Caki2 (cell line): ENCODE measurements at regions not wholly inside any gene's neighbourhood (a gene's known extent, or its start where the extent isn't known, plus 50 kb on each side); places are given as distances from the start of the nearest gene placed in this dataset.
"Not testable (repeated sequence)": the region's sequence is repeated elsewhere in the genome, so short reads cannot be mapped to it uniquely, and the experiment has no call there.

Experiments
- DNase-seq: peaks from one replicate; pipeline ENCODE4 v3.0.0-alpha.2; 2015; ENCODE audit warnings: low read depth
- in situ Hi-C: cut with HindIII; loops from 2 replicates; pipeline ENCODE4 v1.10.0; 2016; ENCODE audit warnings: low sequenced_read_pairs, low pct_unique_long_range_greater_than_20kb, mixed read lengths

DNA sequence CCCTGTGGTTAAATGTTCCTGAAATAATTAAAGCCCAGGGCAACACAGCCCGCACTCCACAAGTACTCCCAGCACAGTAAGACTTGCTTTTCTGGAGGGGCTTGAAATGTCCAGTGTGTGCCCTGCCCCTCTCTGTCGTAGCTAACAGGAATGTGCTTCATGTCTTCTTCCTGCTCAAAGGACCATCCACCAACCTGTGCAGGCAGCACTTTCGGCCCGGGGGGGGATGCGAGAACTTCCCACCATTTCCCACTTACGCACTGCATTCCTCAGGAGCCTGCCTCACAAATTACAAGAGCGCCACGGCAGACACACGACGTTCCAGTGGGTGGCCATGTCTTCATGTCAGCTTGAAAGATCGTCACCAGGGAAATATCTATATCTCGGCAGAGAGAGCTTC, 70.3 kb upstream of the CLEC6A start:
- in situ Hi-C loops, DNase-seq: not testable (repeated sequence)

DNA sequence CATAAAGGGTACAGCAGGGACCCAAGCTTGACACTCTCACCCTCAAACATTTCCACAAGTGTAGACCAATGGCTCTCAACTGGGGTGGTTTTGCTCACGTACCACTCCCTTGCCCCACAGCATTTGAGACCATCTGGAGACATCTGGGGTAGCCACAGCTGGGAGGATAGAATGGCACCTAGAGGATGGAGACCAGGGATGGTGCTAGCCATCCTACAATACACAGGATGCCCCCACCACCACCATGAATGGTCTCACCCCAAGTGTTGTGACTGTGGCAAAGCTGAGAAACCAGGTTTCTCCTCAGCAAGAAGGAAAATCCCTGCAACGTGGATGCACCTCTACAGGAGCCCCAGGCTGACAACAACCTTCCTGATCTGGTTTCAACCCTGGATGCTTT, 69.1 kb upstream of the CLEC6A start:
- DNase-seq, in situ Hi-C loops: not testable (repeated sequence)

DNA sequence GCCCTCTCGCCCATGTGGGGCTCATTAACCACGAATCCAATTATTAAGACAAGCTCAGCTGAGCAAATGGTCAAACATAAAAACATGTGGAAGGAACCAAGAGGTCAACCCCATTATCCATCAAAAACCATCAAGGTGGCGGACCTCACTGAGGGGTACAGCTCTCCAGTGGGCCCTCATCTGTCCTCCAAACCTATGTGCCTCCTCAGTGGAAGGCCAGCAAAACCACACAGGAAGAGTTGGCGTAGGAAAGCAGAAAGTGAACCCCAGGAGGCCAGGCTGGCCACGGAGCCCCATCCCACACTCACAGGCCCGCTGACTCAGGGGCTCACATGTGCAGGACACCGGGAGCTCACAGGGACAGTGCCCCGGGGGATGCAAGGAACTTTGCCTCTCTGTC, 66.5 kb upstream of the CLEC6A start:
- DNase-seq, in situ Hi-C loops: not testable (repeated sequence)

DNA sequence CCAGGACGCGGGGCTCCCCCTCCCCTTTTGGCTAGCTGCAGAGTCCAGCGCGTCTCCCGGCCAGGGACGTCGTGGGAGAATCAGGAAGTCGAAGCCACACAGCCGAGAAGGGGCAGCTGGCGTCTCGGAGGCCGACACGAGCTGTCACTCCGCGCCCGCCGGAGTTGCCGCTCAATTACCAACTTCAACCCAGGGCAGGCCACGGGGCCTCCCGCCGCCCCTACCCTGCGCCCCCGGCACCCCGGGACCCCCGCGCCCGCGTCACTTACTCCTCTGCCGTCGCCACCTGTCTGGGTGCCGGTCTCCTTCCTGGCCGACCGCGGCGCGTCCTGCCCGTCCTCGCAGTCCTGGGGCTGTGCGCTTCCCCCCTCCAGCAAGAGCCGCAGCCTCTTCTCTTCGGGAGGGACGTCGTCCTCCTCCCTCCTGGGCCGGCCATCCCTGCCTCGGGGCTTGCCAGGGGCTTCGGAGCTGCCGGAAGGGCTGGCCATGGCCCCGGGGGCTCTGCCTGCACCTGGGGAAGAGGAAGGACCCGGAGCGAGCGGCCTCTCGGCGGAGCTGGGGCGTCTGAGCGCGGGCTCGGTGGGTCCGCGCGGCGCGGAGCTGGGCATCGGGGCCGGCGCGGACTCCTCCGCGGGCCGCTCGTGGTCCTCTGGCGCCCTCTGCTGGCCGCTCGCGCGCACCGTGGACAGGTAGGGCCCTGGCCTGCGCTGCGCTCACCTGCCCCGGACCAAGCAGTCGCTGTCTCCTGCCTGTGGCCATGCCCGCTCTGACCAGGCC, 65.6 kb upstream of the CLEC6A start:
- in situ Hi-C loops, result not testable (repeated sequence)

DNA sequence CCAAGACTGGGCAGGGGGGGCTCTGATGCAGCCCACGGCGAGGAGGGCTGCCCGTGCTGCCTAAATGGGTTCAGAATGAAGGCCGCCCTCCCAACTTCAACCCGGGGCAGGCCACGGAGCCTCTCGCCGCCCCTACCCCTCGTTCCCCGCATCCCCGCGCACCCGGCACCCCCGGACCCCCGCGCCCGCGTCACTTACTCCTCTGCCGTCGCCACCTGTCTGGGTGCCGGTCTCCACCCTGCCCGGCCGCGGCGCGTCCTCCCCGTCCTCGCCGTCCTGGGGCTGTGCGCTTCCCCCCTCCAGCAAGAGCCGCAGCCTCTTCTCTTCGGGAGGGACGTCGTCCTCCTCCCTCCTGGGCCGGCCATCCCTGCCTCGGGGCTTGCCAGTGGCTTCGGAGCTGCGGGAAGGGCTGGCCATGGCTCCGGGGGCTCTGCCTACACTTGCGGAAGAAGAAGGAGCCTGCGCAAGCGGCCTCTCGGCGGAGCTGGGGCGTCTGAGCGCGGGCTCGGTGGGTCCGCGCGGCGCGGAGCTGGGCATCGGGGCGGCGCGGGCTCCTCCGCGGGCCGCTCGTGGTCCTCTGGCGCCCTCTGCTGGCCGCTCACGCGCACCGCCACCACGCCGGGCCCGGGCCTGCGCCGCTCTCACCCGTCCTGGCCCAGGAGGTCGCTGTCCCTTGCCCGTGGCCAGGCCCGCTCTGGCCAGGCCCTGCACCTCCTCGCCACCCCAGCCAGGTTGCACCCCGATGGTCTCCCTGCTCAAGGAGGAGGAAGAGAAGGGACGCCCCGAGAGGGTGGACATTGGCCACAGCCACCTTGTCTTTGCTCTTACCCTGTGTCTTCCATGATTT, 59.3 kb upstream of the CLEC6A start:
- peak; percentile 65 for DNase-seq
- in situ Hi-C loops, result not testable (repeated sequence)

More for the DNA sequence above, 65.6 kb upstream of the CLEC6A start:
- peak; percentile 35 for DNase-seq

DNA sequence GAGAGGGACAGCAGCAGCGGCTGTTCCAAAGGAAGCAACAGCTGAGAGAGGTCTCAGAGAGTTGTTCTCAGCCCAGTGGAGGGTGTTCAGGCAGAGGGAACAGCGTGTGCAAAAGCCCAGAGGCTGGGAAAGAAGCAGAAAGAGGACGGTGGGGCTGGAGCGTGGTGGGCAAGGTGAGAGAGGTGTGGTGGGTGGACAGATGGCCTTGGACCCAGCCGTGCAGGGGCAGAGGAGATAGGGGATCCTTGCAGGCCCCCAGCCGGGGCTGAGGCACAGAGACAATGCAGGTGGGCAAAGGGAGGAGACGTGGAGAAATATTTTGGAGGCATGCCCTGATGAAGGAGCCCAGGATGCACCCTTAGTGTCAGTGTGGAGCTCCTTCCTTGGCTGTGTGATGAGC, 58.4 kb upstream of the CLEC6A start:
- in situ Hi-C loops, result not testable (repeated sequence)

DNA sequence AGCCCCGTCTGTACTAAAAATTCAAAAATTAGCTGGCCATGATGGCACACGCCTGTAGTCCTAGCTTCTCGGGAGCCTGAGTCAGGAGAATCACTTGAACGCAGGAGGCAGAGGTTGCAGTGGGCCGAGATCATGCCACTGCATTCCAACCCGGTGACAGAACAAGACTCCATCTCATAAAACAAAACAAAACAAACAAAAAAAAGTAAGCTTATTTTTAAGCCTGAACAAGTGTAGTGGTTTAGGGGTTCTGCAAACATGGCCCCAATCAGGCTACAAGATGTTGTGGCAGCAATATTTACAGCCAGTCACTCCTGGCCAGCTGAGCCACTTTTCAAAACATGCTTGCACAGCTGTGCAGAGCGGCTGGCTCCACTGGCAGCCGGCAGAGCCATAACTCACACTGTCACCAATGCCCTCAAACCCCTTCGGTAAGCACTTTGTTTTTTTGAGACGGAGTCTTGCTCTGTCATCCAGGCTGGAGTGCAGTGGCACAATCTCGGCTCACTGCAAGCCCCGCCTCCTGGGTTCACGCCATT, 56.2 kb upstream of the CLEC6A start:
- DNase-seq, in situ Hi-C loops: not testable (repeated sequence)

More for the DNA sequence above, 58.4 kb upstream of the CLEC6A start:
- DNase-seq, result not testable (repeated sequence)

DNA sequence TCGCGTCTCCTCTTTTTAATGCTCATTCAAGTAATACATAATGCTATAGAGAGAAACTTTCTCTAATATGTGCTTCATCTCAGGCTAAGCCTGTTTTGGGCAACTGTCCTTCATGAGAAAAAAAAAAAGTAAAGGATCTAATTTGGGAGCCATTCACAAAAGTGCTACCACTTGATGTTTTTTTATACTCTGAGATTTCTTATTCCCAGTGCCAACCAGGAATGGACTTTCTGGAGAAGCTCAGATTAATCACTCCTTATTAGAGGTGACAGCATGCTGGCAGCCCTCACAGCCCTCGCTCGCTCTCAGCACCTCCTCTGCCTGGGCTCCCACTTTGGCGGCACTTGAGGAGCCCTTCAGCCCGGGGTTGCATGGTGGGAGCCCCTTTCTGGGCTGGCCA, 51.9 kb upstream of the CLEC6A start:
- in situ Hi-C loops, DNase-seq: not testable (repeated sequence)

DNA sequence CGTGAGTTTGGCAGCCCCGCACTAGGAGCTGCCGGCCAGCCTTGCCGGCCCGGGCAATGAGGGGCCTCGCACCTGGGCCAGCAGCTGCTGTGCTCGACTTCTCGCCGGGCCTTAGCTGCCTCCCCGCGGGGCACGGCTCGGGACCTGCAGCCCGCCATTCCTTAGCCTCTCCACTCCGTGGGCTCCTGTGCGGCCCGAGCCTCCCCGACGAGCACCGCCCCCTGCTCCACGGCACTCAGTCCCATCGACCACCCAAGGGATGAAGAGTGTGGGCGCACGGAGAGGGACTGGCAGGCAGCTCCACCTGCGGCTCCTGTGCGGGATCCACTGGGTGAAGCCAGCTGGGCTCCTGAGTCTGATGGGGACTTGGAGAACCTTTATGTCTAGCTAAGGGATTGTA, 51.4 kb upstream of the CLEC6A start:
- DNase-seq, in situ Hi-C loops: not testable (repeated sequence)
